ENCODE measurements at regions not wholly inside any gene's neighbourhood (a gene's known extent, or its start where the extent isn't known, plus 50 kb on each side); places are given as distances from the start of the nearest gene placed in this dataset.

- TF ChIP-seq SIN3A (IDR thresholded peaks at IDR 0.05; ENCODE audit: borderline replicate concordance, insufficient read depth, low read length), result no peak
- TF ChIP-seq POLR2AphosphoS5 (IDR thresholded peaks at IDR 0.05; ENCODE audit: low read depth, low read length), result no peak
Measured at GRCh38 chr9:79896390-79896980, 324.7 kb downstream of the TLE4 start.
